PC-3 (cell line): ENCODE measurements at regions not wholly inside any gene's neighbourhood (a gene's known extent, or its start where the extent isn't known, plus 50 kb on each side); places are given as distances from the start of the nearest gene placed in this dataset.

Experiments
- EZH2 ChIP-seq: fragments of 300-600 bp; sonication (generic); IDR thresholded peaks from one replicate; pipeline ENCODE4 v1.6.1; 2017; ENCODE audit warnings: antibody characterized with exemption, mild to moderate bottlenecking, low read length; ENCODE audit not compliant: unreplicated experiment
- EZH2phosphoT487 ChIP-seq: fragments of 300-600 bp; sonication (generic); IDR thresholded peaks from 2 replicates; pipeline ENCODE4 v1.6.1; 2018; ENCODE audit warnings: mild to moderate bottlenecking, antibody characterized with exemption, low read length, borderline replicate concordance
- TF ChIP-seq, protein P1 (sequence below): fragments of 300-600 bp; sonication (generic); conservative IDR thresholded peaks from 2 replicates; pipeline ENCODE4 v1.5.1; 2017; ENCODE audit warnings: antibody characterized with exemption, low read depth, mild to moderate bottlenecking, low read length

DNA sequence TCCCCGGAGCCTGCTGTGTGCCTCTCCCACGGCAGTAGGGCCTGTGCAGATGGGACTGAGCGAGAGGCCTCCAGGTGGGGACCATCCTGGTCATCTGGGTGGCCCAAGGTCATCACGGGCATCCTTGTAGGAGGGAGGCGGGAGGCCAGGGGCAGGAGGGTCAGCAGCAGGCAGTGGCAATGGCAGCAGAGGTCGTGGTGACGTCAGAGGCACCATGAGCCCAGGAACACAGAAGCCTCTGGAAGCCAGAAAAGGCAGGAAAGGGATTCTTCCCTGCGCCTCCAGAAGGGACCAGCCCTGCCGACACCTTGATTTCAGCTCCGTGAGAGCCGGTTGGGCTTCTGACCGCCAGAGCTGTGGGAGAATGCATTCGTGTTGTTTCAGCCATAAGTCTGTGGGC is 190.3 kb downstream of the BANP start:
- TF ChIP-seq, protein P1, sequence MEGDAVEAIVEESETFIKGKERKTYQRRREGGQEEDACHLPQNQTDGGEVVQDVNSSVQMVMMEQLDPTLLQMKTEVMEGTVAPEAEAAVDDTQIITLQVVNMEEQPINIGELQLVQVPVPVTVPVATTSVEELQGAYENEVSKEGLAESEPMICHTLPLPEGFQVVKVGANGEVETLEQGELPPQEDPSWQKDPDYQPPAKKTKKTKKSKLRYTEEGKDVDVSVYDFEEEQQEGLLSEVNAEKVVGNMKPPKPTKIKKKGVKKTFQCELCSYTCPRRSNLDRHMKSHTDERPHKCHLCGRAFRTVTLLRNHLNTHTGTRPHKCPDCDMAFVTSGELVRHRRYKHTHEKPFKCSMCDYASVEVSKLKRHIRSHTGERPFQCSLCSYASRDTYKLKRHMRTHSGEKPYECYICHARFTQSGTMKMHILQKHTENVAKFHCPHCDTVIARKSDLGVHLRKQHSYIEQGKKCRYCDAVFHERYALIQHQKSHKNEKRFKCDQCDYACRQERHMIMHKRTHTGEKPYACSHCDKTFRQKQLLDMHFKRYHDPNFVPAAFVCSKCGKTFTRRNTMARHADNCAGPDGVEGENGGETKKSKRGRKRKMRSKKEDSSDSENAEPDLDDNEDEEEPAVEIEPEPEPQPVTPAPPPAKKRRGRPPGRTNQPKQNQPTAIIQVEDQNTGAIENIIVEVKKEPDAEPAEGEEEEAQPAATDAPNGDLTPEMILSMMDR, result no peak
- no peak for TF ChIP-seq EZH2
- no peak for TF ChIP-seq EZH2phosphoT487
